DND-41 (cell line): ENCODE measurements at regions not wholly inside any gene's neighbourhood (a gene's known extent, or its start where the extent isn't known, plus 50 kb on each side); places are given as distances from the start of the nearest gene placed in this dataset.

Experiments
- EZH2 ChIP-seq: IDR thresholded peaks from 3 replicates; pipeline ENCODE4 v1.6.1; 2012; ENCODE audit warnings: borderline replicate concordance, low read depth, mild to moderate bottlenecking, moderate library complexity, low read length, inconsistent platforms; ENCODE audit not compliant: severe bottlenecking
- TF ChIP-seq, protein P1 (sequence below): IDR thresholded peaks from 2 replicates; pipeline ENCODE4 v1.5.1; 2012; ENCODE audit warnings: borderline replicate concordance, low read length, moderate library complexity, mild to moderate bottlenecking; ENCODE audit not compliant: poor library complexity, severe bottlenecking; ENCODE audit errors: extremely low read depth

DNA sequence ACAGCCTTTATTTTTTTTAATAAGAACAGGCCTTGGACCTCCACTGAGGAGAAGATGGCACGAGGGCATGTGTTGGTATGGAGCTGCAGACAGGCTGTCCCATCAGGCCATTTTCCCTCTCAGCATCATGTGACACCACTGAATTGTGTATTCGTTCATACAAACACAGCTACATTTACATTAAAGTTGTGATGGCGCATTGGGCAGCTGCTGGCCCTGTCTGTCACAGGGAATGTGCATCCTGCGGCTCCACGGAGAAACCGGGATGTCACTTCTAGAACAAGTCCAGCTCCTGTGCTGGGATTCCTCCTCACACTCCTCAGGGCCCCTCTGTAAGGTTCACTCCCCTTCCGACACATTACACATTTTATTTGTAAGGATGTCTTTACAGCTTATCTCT is 147.6 kb upstream of the TNR start:
- TF ChIP-seq, protein P1, sequence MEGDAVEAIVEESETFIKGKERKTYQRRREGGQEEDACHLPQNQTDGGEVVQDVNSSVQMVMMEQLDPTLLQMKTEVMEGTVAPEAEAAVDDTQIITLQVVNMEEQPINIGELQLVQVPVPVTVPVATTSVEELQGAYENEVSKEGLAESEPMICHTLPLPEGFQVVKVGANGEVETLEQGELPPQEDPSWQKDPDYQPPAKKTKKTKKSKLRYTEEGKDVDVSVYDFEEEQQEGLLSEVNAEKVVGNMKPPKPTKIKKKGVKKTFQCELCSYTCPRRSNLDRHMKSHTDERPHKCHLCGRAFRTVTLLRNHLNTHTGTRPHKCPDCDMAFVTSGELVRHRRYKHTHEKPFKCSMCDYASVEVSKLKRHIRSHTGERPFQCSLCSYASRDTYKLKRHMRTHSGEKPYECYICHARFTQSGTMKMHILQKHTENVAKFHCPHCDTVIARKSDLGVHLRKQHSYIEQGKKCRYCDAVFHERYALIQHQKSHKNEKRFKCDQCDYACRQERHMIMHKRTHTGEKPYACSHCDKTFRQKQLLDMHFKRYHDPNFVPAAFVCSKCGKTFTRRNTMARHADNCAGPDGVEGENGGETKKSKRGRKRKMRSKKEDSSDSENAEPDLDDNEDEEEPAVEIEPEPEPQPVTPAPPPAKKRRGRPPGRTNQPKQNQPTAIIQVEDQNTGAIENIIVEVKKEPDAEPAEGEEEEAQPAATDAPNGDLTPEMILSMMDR: no peak
- no peak for TF ChIP-seq EZH2
